ENCODE measurements at regions not wholly inside any gene's neighbourhood (a gene's known extent, or its start where the extent isn't known, plus 50 kb on each side); places are given as distances from the start of the nearest gene placed in this dataset.

GRCh38 chr6:9025796-9026394 is 590.5 kb upstream of the SLC35B3 start:
- Histone ChIP-seq H2BK20ac (ENCODE audit: low read depth, low read length, poor library complexity, severe bottlenecking) (no peak overlapping the region), H3K9ac (ENCODE audit: extremely low read depth, insufficient read length, low read length) (no peak overlapping the region), H3K4me1 (ENCODE audit: insufficient read depth, low read length) (no peaks in the 10 kb centered on the region), H3K23ac (ENCODE audit: insufficient read length, low read depth, low read length) (no peak overlapping the region), H4K20me1 (ENCODE audit: control insufficient read depth, insufficient read depth, insufficient read length) (no peaks in the 10 kb centered on the region), H3K4me2 (ENCODE audit: insufficient read depth, insufficient read length, low read length) (no peak overlapping the region), H2BK12ac (ENCODE audit: insufficient read length, low read depth, low read length) (no peak overlapping the region), H3K27me3 (ENCODE audit: insufficient read depth, low read length) (no peaks in the 10 kb centered on the region), H3K9me3 (ENCODE audit: control insufficient read depth, low read depth, low read length) (no peaks in the 10 kb centered on the region), H3K14ac (ENCODE audit: insufficient read depth, low read length) (no peak overlapping the region), H3K4ac (ENCODE audit: low read depth, low read length) (no peak overlapping the region), H3K23me2 (ENCODE audit: insufficient read length, low read depth, low read length, poor library complexity, severe bottlenecking) (no peaks in the 10 kb centered on the region), H3T11ph (ENCODE audit: low read length) (no peak overlapping the region), H2BK120ac (ENCODE audit: low read depth, low read length, poor library complexity, severe bottlenecking) (no peak overlapping the region), H2BK15ac (ENCODE audit: low read depth, low read length) (no peak overlapping the region), H3K79me1 (ENCODE audit: insufficient read depth, low read depth, low read length, poor library complexity, severe bottlenecking) (no peaks in the 10 kb centered on the region), H3K79me2 (ENCODE audit: insufficient read depth, low read length) (no peaks in the 10 kb centered on the region), H4K8ac (replicated peaks; ENCODE audit: insufficient read length, low read depth, low read length) (no peak overlapping the region), H3K56ac (ENCODE audit: insufficient read length, low read depth, low read length) (no peak overlapping the region), H2AFZ (ENCODE audit: low read length) (no peak overlapping the region), H4K5ac (ENCODE audit: insufficient read length, low read depth, low read length) (no peak overlapping the region), H3K18ac (ENCODE audit: insufficient read length, low read depth, low read length) (no peak overlapping the region), H3K27ac (ENCODE audit: insufficient read length, low read depth, low read length) (no peak overlapping the region), H4K91ac (ENCODE audit: insufficient read length, low read depth, low read length) (no peak overlapping the region), H2AK5ac (ENCODE audit: insufficient read length, low read length) (no peak overlapping the region), H2BK5ac (ENCODE audit: insufficient read length, low read length) (no peak overlapping the region)
- H3K27me3 Mint-ChIP-seq (ENCODE audit: low read depth), result no peaks in the 10 kb centered on the region
- no peaks in the 10 kb centered on the region for H3K4me1 Mint-ChIP-seq
- no CpG with 5 or more reads among the region's 4 CpGs for WGBS (ENCODE audit: extremely low coverage, insufficient read length, low lambda C conversion rate)
- H3K36me3 Mint-ChIP-seq (ENCODE audit: insufficient read depth in 1 of 3, low read depth in 3 of 3), result no peaks in the 10 kb centered on the region
- no peak overlapping the region for H3K4me3 Mint-ChIP-seq
- no peak for DNase-seq
- H3K27ac Mint-ChIP-seq, result no peak overlapping the region
- TF ChIP-seq CTCF (conservative IDR thresholded peaks at IDR 0.05), result no peak
- H3K9me3 Mint-ChIP-seq, result peaks cover 2 to 3% of the 10 kb centered on the region in 2 experiments; a peak in 2 of 5 replicates

Data from H9 (cell line).